ENCODE measurements at regions not wholly inside any gene's neighbourhood (a gene's known extent, or its start where the extent isn't known, plus 50 kb on each side); places are given as distances from the start of the nearest gene placed in this dataset.

DNA sequence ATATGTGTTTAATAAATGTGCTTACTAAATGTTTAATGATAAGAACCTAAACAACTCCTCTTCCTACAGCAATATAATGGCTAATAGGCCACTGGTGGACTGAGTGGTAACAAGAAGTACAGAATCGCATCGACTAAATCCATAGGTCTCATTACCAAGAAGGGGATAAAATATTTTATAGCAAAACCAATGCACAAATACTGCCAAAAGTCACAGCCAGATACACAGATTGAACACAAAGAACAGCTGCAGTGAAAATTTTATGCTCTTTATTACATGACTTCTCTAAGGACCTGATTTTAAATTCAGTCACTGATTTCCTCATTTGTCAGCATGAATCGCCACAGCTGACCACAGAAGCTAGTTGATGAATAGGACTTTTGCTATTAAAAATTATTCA is 285.4 kb downstream of the DHX15 start:
- TF ChIP-seq, protein P1, sequence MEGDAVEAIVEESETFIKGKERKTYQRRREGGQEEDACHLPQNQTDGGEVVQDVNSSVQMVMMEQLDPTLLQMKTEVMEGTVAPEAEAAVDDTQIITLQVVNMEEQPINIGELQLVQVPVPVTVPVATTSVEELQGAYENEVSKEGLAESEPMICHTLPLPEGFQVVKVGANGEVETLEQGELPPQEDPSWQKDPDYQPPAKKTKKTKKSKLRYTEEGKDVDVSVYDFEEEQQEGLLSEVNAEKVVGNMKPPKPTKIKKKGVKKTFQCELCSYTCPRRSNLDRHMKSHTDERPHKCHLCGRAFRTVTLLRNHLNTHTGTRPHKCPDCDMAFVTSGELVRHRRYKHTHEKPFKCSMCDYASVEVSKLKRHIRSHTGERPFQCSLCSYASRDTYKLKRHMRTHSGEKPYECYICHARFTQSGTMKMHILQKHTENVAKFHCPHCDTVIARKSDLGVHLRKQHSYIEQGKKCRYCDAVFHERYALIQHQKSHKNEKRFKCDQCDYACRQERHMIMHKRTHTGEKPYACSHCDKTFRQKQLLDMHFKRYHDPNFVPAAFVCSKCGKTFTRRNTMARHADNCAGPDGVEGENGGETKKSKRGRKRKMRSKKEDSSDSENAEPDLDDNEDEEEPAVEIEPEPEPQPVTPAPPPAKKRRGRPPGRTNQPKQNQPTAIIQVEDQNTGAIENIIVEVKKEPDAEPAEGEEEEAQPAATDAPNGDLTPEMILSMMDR (IDR thresholded peaks at IDR 0.05; ENCODE audit: insufficient read depth, low read length, poor library complexity, severe bottlenecking): no peak
- no peak for TF ChIP-seq EZH2phosphoT487 (conservative IDR thresholded peaks at IDR 0.05; ENCODE audit: low read length)

Measured in SU-DHL-6 (cell line).